ENCODE measurements at regions not wholly inside any gene's neighbourhood (a gene's known extent, or its start where the extent isn't known, plus 50 kb on each side); places are given as distances from the start of the nearest gene placed in this dataset.

DNA sequence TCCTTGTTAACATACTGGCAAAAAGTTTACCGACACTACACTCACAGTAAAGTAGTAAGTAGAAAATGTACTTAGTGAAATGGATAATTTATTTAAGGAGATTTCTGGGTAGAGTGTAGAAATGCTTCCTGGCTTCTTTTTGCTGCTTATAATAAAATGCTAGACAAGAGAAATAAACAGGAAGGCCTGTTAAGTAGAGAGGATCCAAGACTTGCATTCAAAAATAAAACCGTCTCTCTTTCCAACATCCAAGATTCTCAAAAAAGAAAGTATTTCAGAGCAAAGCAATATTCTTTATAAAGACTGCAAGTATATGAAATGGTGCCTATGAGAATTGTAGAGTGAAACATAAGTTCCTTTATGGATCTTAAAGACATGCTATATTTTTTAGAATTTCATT is 77.0 kb upstream of the CNTN6 start:
- no peak overlapping the region for H3K4me3 ChIP-seq (ENCODE audit: low read length)
- DNase-seq (ENCODE audit: low read depth) = no peak
- TF ChIP-seq, protein P1, sequence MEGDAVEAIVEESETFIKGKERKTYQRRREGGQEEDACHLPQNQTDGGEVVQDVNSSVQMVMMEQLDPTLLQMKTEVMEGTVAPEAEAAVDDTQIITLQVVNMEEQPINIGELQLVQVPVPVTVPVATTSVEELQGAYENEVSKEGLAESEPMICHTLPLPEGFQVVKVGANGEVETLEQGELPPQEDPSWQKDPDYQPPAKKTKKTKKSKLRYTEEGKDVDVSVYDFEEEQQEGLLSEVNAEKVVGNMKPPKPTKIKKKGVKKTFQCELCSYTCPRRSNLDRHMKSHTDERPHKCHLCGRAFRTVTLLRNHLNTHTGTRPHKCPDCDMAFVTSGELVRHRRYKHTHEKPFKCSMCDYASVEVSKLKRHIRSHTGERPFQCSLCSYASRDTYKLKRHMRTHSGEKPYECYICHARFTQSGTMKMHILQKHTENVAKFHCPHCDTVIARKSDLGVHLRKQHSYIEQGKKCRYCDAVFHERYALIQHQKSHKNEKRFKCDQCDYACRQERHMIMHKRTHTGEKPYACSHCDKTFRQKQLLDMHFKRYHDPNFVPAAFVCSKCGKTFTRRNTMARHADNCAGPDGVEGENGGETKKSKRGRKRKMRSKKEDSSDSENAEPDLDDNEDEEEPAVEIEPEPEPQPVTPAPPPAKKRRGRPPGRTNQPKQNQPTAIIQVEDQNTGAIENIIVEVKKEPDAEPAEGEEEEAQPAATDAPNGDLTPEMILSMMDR (IDR thresholded peaks at IDR 0.05; ENCODE audit: insufficient read depth, low read depth, low read length, missing control alignments) = no peak

DNA sequence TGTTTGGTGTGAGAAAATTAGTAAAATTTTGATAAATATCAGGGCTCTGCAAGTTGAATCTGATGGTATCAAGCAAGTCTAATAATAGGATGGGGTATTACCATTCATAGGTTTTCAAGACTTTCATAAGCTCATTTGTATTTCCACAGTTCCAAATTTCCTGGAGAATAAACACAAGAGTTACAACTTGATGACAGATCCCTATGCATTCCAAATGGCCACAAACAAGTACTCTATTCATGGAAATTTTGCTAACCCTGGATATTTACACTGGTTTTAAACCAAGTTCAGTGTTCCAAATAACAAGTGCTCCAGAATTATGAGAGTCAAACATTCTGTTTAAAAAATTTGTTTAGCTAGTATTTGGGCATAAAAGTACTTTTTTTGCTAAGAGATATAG is 75.0 kb upstream of the CNTN6 start:
- no peak overlapping the region for H3K4me3 ChIP-seq (ENCODE audit: low read length)
- TF ChIP-seq, protein P1 (IDR thresholded peaks at IDR 0.05; ENCODE audit: insufficient read depth, low read depth, low read length, missing control alignments) = no peak
- no peak for DNase-seq (ENCODE audit: low read depth)

DNA sequence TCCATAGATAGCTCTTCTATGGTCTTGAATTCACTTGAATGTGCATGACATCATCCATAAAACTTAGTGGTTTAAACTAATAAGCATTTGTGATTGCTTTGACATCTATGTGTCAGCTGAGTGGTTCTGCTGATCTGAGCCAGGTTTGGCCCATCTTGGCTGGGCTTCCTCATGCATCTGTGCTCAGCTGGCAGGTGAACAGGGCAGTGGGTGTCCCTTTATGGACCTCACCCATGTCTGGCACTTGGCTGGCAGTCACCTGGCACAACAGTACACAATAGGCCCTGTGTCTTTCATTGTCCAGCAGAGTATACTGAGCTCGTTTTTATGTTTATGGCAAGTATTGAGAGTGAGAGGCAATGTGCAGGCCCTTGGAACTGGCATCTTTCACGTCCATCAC is 73.7 kb upstream of the CNTN6 start:
- no peak overlapping the region for H3K4me3 ChIP-seq (ENCODE audit: low read length)
- TF ChIP-seq, protein P1 (IDR thresholded peaks at IDR 0.05; ENCODE audit: insufficient read depth, low read depth, low read length, missing control alignments) = no peak
- no peak for DNase-seq (ENCODE audit: low read depth)

DNA sequence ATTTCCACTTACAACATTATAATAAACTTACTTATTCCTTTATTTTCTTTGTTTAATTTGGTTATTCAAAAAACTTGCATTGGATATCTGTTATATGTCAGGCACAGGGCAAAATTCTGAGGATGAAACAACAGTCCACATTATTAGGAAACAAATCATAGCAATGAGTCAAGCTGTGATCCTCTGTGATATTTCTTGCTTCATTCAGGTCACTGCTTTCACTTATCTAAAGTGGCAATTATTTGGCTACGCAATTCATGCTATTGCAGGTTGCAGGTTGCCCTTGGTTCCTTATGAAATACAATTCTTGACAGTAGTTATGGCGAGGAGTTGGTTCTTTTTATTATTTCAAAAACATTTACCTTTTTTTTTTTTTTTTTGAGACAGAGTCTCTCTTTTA is 66.4 kb upstream of the CNTN6 start:
- no peak overlapping the region for H3K4me3 ChIP-seq (ENCODE audit: low read length)
- no peak for DNase-seq (ENCODE audit: low read depth)
- TF ChIP-seq, protein P1 (IDR thresholded peaks at IDR 0.05; ENCODE audit: insufficient read depth, low read depth, low read length, missing control alignments) = no peak

DNA sequence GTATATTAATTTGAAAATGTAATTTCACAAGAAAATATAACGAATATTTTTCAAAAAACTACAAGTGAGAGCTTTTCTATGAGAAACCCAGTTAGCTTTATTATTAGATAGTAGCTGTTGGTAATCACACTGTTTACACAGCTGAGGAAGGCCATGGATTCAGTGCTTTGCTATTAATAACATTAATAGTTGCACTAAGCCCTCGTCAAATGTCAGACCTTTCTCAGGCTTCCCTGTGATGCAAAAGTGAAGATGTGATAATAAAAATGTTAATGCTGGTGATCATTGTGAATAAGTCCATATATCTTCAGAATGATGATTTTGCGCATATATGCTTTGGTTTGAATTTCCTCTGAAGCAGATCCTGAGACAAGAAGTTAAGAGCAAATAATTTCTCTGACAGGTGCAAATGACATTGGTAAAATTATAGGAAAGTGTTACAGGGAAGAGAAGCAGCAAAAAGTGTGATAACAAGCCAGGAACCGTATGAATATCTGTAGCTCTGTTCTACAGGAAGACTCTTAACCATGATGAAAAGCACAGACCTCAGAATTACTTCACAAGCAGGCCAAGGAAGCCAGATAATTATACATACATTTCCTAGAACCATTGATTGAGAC is 56.5 kb upstream of the CNTN6 start:
- no peak overlapping the region for H3K4me3 ChIP-seq (ENCODE audit: low read length)
- DNase-seq (ENCODE audit: low read depth) = no peak
- TF ChIP-seq, protein P1 (IDR thresholded peaks at IDR 0.05; ENCODE audit: insufficient read depth, low read depth, low read length, missing control alignments) = no peak

DNA sequence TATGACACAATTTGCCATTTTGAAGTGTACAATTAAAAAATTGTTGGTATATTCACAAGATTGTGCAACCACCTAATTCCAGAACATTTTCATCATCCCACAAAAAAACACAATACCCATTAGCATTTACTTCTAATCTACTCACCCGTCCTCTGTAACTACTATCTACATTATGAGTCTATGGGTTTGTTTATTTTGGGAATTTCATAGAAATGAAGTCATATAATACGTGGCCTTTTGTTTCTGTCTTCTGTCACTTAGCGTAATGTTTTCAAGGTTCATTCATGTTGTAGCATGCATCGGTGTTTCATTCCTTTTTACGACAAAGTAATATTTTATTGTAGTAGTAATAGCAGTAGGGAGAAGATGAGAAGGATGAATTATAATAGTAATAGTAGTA is 55.2 kb upstream of the CNTN6 start:
- DNase-seq (ENCODE audit: low read depth) = no peak
- no peak overlapping the region for H3K4me3 ChIP-seq (ENCODE audit: low read length)
- TF ChIP-seq, protein P1 (IDR thresholded peaks at IDR 0.05; ENCODE audit: insufficient read depth, low read depth, low read length, missing control alignments) = no peak

All from epithelial cell of esophagus (primary cell).